Tibial nerve (tissue), 4 donors: ENCODE measurements at regions not wholly inside any gene's neighbourhood (a gene's known extent, or its start where the extent isn't known, plus 50 kb on each side); places are given as distances from the start of the nearest gene placed in this dataset.

Source experiments
- DNase-seq, 2 donors: peaks; one replicate each; pipeline ENCODE4 v3.0.0-alpha.2; 2019; ENCODE audit warnings: low spot score in 2 of 2
- H3K27ac ChIP-seq, 4 donors: fragments of 200-600 bp; sonication (generic) in 3 of 4; one replicate each; pipeline ENCODE4 v1.5.1; 2017 to 2019; ENCODE audit warnings: mild to moderate bottlenecking in 1 of 4
- H3K27me3 ChIP-seq, 2 donors: fragments of 200-600 bp; sonication (generic) in 1 of 2; one replicate each; pipeline versions ENCODE4 v1.5.1 to v1.6.0; 2017 to 2019
- H3K36me3 ChIP-seq, 3 donors: fragments of 200-600 bp; sonication (generic); one replicate each; pipeline ENCODE4 v1.5.1; 2018 to 2019
- H3K4me1 ChIP-seq, 4 donors: fragments of 200-600 bp; sonication (generic) in 3 of 4; one replicate each; pipeline ENCODE4 v1.5.1; 2017 to 2019
- H3K4me3 ChIP-seq, 4 donors: fragments of 200-600 bp; sonication (generic) in 3 of 4; one replicate each; pipeline ENCODE4 v1.5.1; 2017 to 2019; ENCODE audit warnings: mild to moderate bottlenecking in 1 of 4, moderate library complexity in 1 of 4
- H3K9me3 ChIP-seq, 4 donors: fragments of 200-600 bp; sonication (generic) in 3 of 4; one replicate each; pipeline ENCODE4 v1.5.1; 2017 to 2019
- EP300 ChIP-seq, 2 donors: sonication (generic); formaldehyde crosslinking; IDR thresholded peaks; one replicate each; pipeline ENCODE4 v1.6.1; 2017; ENCODE audit warnings: antibody characterized with exemption in 2 of 2, mild to moderate bottlenecking in 1 of 2
- POLR2A ChIP-seq, 2 donors: fragments of 450-650 bp; IDR thresholded peaks; one replicate each; pipeline ENCODE4 v1.6.1; 2017; ENCODE audit warnings: antibody characterized with exemption in 2 of 2, mild to moderate bottlenecking in 2 of 2, moderate library complexity in 2 of 2
- WGBS, 2 donors: methylation state at CpG; one replicate each; pipeline ENCODE4 v1.1.5; 2018; 5-methylcytosine and 5-hydroxymethylcytosine counted together
- TF ChIP-seq, protein P1 (sequence below), 5 experiments: fragments of 200-600 bp in 3 of 5; fragments of 450-650 bp in 2 of 5; sonication (generic) in 3 of 5; IDR thresholded peaks; one replicate each; pipeline ENCODE4 v1.5.1; 2016 to 2019; ENCODE audit warnings: antibody characterized with exemption in 5 of 5, mild to moderate bottlenecking in 3 of 5, moderate library complexity in 2 of 5

DNA sequence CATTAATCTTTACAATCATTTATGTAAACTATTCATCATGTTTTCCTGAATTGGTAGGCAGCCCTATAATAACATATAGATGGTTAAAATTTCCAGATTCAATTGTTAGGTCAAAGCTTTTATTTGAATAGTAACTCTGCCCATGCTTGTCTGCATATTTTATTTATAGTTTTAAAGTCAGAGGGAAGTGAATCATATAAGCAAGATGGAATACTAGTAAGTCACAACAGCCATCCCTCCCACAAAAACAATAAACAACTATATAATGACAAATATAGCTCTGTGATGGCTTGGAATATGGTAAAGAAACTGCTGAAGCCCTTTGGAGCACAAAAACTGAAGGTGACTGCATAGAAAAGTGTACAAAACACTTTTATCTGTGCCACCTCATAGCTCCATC lies 156.3 kb upstream of the TMEM106B start:
- no peaks in the 10 kb centered on the region for H3K4me1 ChIP-seq
- DNase-seq: no peak
- no peak overlapping the region for H3K27ac ChIP-seq
- H3K27me3 ChIP-seq: no peaks in the 10 kb centered on the region
- H3K4me3 ChIP-seq: no peak overlapping the region
- H3K36me3 ChIP-seq: no peaks in the 10 kb centered on the region
- H3K9me3 ChIP-seq: peaks cover 0 to 20% (median 10%) of the 10 kb centered on the region in 4 donors
- TF ChIP-seq, protein P1, sequence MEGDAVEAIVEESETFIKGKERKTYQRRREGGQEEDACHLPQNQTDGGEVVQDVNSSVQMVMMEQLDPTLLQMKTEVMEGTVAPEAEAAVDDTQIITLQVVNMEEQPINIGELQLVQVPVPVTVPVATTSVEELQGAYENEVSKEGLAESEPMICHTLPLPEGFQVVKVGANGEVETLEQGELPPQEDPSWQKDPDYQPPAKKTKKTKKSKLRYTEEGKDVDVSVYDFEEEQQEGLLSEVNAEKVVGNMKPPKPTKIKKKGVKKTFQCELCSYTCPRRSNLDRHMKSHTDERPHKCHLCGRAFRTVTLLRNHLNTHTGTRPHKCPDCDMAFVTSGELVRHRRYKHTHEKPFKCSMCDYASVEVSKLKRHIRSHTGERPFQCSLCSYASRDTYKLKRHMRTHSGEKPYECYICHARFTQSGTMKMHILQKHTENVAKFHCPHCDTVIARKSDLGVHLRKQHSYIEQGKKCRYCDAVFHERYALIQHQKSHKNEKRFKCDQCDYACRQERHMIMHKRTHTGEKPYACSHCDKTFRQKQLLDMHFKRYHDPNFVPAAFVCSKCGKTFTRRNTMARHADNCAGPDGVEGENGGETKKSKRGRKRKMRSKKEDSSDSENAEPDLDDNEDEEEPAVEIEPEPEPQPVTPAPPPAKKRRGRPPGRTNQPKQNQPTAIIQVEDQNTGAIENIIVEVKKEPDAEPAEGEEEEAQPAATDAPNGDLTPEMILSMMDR (IDR thresholded peaks at IDR 0.05): no peak
- TF ChIP-seq POLR2A (IDR thresholded peaks at IDR 0.05) (no peak), EP300 (IDR thresholded peaks at IDR 0.05) (no peak)

DNA sequence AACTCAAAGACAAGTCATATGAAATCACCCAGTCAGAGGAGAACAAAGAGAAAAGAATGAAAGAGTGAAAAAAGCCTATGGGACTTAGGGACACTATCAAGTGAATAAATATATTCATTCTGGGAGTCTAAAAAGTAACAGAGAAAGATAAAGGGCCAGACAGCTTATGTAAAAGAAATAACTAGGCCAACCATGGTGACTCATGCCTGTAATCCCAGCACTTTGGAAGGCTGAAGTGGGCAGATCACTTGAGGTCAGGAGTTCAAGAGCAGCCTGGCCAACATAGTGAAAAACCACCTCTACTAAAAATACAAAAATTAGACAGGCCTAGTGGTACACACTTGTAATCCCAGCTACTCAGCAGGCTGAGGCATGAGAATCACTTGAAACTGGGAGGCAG lies 154.7 kb upstream of the TMEM106B start:
- peaks cover 0 to 20% (median 10%) of the 10 kb centered on the region in 4 donors for H3K9me3 ChIP-seq
- TF ChIP-seq POLR2A (IDR thresholded peaks at IDR 0.05) (no peak), EP300 (IDR thresholded peaks at IDR 0.05) (no peak)
- TF ChIP-seq, protein P1 (IDR thresholded peaks at IDR 0.05): no peak

DNA sequence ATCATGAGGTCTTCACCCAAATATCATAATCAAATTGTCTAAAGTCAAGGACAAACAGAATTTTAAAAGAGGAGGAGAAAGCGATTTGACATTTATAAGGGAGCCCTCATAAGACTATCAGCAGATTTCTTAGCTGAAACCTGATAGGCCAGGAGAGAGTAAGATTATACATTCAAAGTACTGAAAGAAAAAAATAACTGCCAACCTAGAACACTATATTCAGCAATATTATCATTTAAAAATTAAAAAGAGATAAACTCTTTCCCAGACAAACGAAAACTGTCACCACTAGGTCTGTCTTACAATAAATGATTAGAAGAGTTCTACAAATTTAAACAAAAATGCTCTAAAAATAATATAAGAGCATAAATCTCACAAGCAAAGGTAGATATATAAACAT lies 154.1 kb upstream of the TMEM106B start:
- TF ChIP-seq, protein P1 (IDR thresholded peaks at IDR 0.05): no peak
- TF ChIP-seq EP300 (IDR thresholded peaks at IDR 0.05) (no peak), POLR2A (IDR thresholded peaks at IDR 0.05) (no peak)
- Histone ChIP-seq H3K4me1 (no peaks in the 10 kb centered on the region), H3K27me3 (no peaks in the 10 kb centered on the region), H3K9me3 (peaks cover 0 to 20% (median 10%) of the 10 kb centered on the region in 4 donors), H3K27ac (no peak overlapping the region), H3K4me3 (no peak overlapping the region), H3K36me3 (no peaks in the 10 kb centered on the region)
- DNase-seq: no peak
- 72 to 94% methylated on average over 2 of the region's 2 CpGs for WGBS, 2 donors

More for the DNA sequence above, 154.7 kb upstream of the TMEM106B start:
- Histone ChIP-seq H3K27me3 (no peaks in the 10 kb centered on the region), H3K27ac (no peak overlapping the region), H3K4me1 (no peaks in the 10 kb centered on the region), H3K36me3 (no peaks in the 10 kb centered on the region), H3K4me3 (no peak overlapping the region)
- no peak for DNase-seq

DNA sequence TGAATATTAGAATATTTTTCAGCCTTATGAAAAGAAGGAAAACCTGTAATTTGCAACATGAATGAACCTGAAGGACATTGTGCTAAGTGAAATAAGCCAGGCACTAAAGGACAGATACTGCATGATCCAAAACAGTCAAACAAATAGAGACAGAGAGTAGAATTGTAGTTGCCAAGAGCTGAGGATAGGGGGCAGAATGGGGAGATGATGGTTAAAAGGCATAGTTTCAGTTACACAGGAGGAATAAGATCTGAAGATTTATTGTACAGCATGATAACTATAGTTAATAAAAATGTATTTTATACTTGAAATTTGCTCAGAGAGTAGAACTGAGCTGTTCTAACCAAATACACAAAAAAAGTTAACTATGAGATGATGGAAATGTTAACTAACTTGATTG lies 149.0 kb upstream of the TMEM106B start:
- Histone ChIP-seq H3K4me3 (no peak overlapping the region), H3K27me3 (no peaks in the 10 kb centered on the region), H3K4me1 (no peaks in the 10 kb centered on the region), H3K27ac (no peak overlapping the region), H3K9me3 (peaks cover 0 to 9% (median 5%) of the 10 kb centered on the region in 4 donors), H3K36me3 (no peaks in the 10 kb centered on the region)
- no peak for DNase-seq
- TF ChIP-seq, protein P1 (IDR thresholded peaks at IDR 0.05): no peak
- TF ChIP-seq EP300 (IDR thresholded peaks at IDR 0.05) (no peak), POLR2A (IDR thresholded peaks at IDR 0.05) (no peak)

DNA sequence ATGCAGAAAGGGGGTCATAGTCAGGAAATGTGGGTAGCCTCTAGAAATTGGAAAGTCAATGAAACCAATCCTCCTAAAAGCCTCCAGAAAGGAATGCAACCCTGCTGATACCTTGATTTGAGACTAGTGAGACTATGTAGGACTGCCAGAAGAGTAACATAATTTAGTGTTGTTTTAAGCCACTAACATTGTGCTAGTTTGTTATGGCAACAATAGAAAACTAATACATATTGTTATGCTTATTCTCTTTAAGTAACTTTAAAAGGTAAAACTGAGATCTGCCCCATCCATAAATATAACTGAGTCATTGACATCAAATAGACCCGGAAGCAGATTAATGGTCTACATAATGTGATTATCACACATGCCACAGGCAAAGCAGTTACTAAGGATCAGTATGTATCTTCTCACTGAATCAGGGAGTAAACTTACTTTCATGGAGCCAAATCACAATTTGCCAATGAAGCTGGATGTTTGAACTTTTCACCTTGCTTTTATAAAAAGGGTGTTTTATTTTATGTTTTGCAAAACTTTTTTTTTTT lies 146.4 kb upstream of the TMEM106B start:
- WGBS, 2 donors: 32 to 34% methylated on average over 1 of the region's 1 CpG
- no peak for DNase-seq
- Histone ChIP-seq H3K27me3 (no peaks in the 10 kb centered on the region), H3K36me3 (no peaks in the 10 kb centered on the region), H3K4me1 (no peaks in the 10 kb centered on the region), H3K4me3 (no peak overlapping the region), H3K27ac (no peak overlapping the region), H3K9me3 (no peaks in the 10 kb centered on the region)
- TF ChIP-seq POLR2A (IDR thresholded peaks at IDR 0.05) (no peak), EP300 (IDR thresholded peaks at IDR 0.05) (no peak)
- TF ChIP-seq, protein P1 (IDR thresholded peaks at IDR 0.05): no peak
